Glutamatergic neuron (in vitro differentiated cells): ENCODE measurements at regions not wholly inside any gene's neighbourhood (a gene's known extent, or its start where the extent isn't known, plus 50 kb on each side); places are given as distances from the start of the nearest gene placed in this dataset.

Source experiments
- DNase-seq: peaks from one replicate; pipeline ENCODE4 v3.0.0; 2022
- H3K27ac Mint-ChIP-seq: one replicate; pipeline ENCODE4 v1.8.0; 2020; ENCODE audit warnings: mild to moderate bottlenecking, mixed read lengths, inconsistent platforms; ENCODE audit not compliant: unreplicated experiment
- H3K27me3 Mint-ChIP-seq: one replicate; pipeline ENCODE4 v1.8.0; 2020; ENCODE audit warnings: mild to moderate bottlenecking, moderate library complexity, mixed read lengths, inconsistent platforms; ENCODE audit not compliant: unreplicated experiment
- H3K36me3 Mint-ChIP-seq: one replicate; pipeline ENCODE4 v1.8.0; 2020; ENCODE audit warnings: mild to moderate bottlenecking, mixed read lengths, inconsistent platforms; ENCODE audit not compliant: unreplicated experiment
- H3K4me1 Mint-ChIP-seq: one replicate; pipeline ENCODE4 v1.8.0; 2020; ENCODE audit warnings: mild to moderate bottlenecking, low read depth, mixed read lengths, inconsistent platforms; ENCODE audit not compliant: unreplicated experiment
- H3K4me3 Mint-ChIP-seq: one replicate; pipeline ENCODE4 v1.8.0; 2020; ENCODE audit warnings: mild to moderate bottlenecking, mixed read lengths, inconsistent platforms; ENCODE audit not compliant: unreplicated experiment
- H3K9me3 Mint-ChIP-seq: one replicate; pipeline ENCODE4 v1.8.0; 2020; ENCODE audit warnings: mild to moderate bottlenecking, moderate library complexity, mixed read lengths, inconsistent platforms; ENCODE audit not compliant: unreplicated experiment
- CTCF ChIP-seq: fragments of 200-600 bp; sonication (generic); IDR thresholded peaks from one replicate; pipeline ENCODE4 v1.5.0; 2021; ENCODE audit not compliant: partially characterized antibody, unreplicated experiment

GRCh38 chr6:56749632-56750151 is 107.0 kb upstream of the DST start:
- peaks cover 7% of the 10 kb centered on the region for H3K9me3 Mint-ChIP-seq
- DNase-seq = no peak
- H3K36me3 Mint-ChIP-seq = no peaks in the 10 kb centered on the region
- H3K27ac Mint-ChIP-seq = peak overlapping the region; percentile 8
- peak overlapping the region; percentile 53 for H3K4me3 Mint-ChIP-seq
- no peak for TF ChIP-seq CTCF
- peaks cover 62% of the 10 kb centered on the region for H3K4me1 Mint-ChIP-seq
- H3K27me3 Mint-ChIP-seq = peaks cover 6% of the 10 kb centered on the region

DNA sequence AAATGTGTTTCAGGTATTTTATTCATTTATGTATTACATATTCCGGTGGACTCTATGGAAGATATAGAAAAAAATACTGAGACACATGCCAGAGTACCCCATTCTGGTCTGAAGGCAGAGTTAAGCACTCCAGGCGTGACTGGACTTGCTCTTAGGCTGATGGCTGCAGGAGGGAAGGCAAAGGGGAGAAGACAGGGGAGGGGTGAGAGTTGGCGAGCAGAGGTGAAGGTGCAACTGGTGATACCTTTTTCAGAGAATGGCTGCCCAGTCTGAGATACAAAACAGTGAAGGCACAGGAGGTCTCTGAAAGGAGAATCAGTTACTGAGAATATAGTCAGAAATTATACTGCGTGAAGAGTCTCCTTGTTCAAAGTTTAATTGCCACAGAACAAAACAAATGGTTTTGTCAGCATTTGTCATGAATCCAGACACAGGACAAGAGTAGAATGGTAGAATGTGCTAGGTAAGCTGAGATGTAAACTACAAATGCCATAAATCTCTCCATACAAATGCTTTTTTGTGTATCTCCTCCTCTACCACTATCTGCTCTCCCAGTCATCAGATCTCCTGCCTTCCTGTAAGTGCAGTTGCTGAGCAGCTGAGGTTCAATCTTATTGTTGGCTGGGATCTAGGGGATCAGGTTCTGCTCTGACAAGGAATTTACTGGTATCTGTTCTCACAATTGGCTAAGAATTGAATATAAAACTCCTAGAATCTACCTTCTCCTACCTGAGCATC is 104.2 kb upstream of the DST start:
- TF ChIP-seq CTCF = no peak
- no peak for DNase-seq
- Mint-ChIP-seq H3K4me1 (peaks cover 63% of the 10 kb centered on the region), H3K27me3 (peaks cover 5% of the 10 kb centered on the region), H3K36me3 (no peaks in the 10 kb centered on the region), H3K9me3 (peaks cover 8% of the 10 kb centered on the region), H3K4me3 (peak overlapping the region; percentile 26), H3K27ac (peak overlapping the region; percentile 24)

- no peaks in the 10 kb centered on the region for H3K36me3 Mint-ChIP-seq
- no peak for TF ChIP-seq CTCF
- DNase-seq = no peak
- H3K4me3 Mint-ChIP-seq = no peak overlapping the region
- peaks cover 59% of the 10 kb centered on the region for H3K4me1 Mint-ChIP-seq
- peaks cover 5% of the 10 kb centered on the region for H3K27me3 Mint-ChIP-seq
- peaks cover 8% of the 10 kb centered on the region for H3K9me3 Mint-ChIP-seq
- H3K27ac Mint-ChIP-seq = no peak overlapping the region
Observed at GRCh38 chr6:56745971-56746370, 103.3 kb upstream of the DST start.

GRCh38 chr6:56745081-56745480 is 102.4 kb upstream of the DST start:
- no peak overlapping the region for H3K27ac Mint-ChIP-seq
- peaks cover 50% of the 10 kb centered on the region for H3K4me1 Mint-ChIP-seq
- no peak overlapping the region for H3K4me3 Mint-ChIP-seq
- peaks cover 5% of the 10 kb centered on the region for H3K27me3 Mint-ChIP-seq
- H3K36me3 Mint-ChIP-seq = no peaks in the 10 kb centered on the region
- peaks cover 7% of the 10 kb centered on the region for H3K9me3 Mint-ChIP-seq
- DNase-seq = no peak
- no peak for TF ChIP-seq CTCF

DNA sequence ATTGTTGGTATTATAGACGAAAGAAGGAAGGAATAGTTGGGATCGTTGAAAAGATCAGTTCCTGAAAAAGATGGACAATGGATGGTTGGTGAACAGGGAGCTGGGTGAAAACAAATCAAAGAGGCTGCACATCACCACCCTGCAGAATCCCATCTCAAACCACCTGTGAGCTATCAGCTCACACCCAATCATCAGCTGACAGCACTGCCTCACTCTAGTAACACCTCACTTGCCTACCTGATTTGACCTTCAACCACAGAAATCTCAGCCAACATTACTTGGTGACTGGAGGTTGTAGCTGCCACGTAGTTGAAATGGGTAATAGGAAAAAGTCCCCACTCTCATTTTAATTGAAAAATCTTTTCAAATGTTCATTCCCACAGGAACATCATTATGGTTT is 101.8 kb upstream of the DST start:
- peaks cover 4% of the 10 kb centered on the region for H3K9me3 Mint-ChIP-seq
- no peak overlapping the region for H3K4me3 Mint-ChIP-seq
- H3K27me3 Mint-ChIP-seq = peaks cover 2% of the 10 kb centered on the region
- no peak for DNase-seq
- no peaks in the 10 kb centered on the region for H3K36me3 Mint-ChIP-seq
- peaks cover 46% of the 10 kb centered on the region for H3K4me1 Mint-ChIP-seq
- H3K27ac Mint-ChIP-seq = peak overlapping the region; percentile 6
- TF ChIP-seq CTCF = no peak
